ENCODE measurements at regions not wholly inside any gene's neighbourhood (a gene's known extent, or its start where the extent isn't known, plus 50 kb on each side); places are given as distances from the start of the nearest gene placed in this dataset.

GRCh38 chr4:124804041-124804440, 91.5 kb upstream of the ANKRD50 start:
- TF ChIP-seq, protein P1, sequence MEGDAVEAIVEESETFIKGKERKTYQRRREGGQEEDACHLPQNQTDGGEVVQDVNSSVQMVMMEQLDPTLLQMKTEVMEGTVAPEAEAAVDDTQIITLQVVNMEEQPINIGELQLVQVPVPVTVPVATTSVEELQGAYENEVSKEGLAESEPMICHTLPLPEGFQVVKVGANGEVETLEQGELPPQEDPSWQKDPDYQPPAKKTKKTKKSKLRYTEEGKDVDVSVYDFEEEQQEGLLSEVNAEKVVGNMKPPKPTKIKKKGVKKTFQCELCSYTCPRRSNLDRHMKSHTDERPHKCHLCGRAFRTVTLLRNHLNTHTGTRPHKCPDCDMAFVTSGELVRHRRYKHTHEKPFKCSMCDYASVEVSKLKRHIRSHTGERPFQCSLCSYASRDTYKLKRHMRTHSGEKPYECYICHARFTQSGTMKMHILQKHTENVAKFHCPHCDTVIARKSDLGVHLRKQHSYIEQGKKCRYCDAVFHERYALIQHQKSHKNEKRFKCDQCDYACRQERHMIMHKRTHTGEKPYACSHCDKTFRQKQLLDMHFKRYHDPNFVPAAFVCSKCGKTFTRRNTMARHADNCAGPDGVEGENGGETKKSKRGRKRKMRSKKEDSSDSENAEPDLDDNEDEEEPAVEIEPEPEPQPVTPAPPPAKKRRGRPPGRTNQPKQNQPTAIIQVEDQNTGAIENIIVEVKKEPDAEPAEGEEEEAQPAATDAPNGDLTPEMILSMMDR (IDR thresholded peaks at IDR 0.05), result no peak
- TF ChIP-seq POLR2A (IDR thresholded peaks at IDR 0.05), result no peak
- TF ChIP-seq EP300 (IDR thresholded peaks at IDR 0.05), result no peak
